ENCODE measurements at regions not wholly inside any gene's neighbourhood (a gene's known extent, or its start where the extent isn't known, plus 50 kb on each side); places are given as distances from the start of the nearest gene placed in this dataset.

DNA sequence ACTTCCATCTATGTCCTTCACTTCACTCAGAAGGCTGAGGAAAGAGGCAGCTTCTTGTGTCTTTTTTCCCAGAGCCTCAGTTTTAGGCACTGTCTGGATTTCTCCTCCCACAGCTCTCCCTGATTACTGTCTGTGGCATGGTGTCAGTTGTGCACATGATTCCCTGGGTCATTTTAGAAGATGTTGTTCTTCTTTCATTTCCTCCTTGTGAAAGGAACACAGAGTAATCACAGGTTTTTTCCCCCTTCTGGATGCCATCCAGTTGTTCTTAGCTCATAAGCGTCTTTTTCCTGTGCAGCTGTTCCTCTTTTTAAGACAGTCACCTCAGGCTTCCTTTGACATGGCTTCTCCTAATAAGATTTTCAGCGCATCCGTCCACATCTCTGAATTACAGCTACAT is 212.2 kb downstream of the FAM181B start:
- TF ChIP-seq CTCF (IDR thresholded peaks at IDR 0.05; ENCODE audit: poor library complexity) (no peak), EZH2 (IDR thresholded peaks at IDR 0.05; ENCODE audit: borderline replicate concordance) (no peak)
